H1 (cell line): ENCODE measurements at regions not wholly inside any gene's neighbourhood (a gene's known extent, or its start where the extent isn't known, plus 50 kb on each side); places are given as distances from the start of the nearest gene placed in this dataset.

Experiments
- USF2 ChIP-seq: IDR thresholded peaks from 2 replicates; pipeline ENCODE4 v1.6.1; 2011; ENCODE audit warnings: low read length, improper control_type of control experiment

- no peak for TF ChIP-seq USF2
- TF ChIP-seq, all 59 proteins: peak for 0
Observed at GRCh38 chr2:176507786-176508185, 238.5 kb downstream of the MTX2 start (continued).
